ENCODE measurements at regions not wholly inside any gene's neighbourhood (a gene's known extent, or its start where the extent isn't known, plus 50 kb on each side); places are given as distances from the start of the nearest gene placed in this dataset.

DNA sequence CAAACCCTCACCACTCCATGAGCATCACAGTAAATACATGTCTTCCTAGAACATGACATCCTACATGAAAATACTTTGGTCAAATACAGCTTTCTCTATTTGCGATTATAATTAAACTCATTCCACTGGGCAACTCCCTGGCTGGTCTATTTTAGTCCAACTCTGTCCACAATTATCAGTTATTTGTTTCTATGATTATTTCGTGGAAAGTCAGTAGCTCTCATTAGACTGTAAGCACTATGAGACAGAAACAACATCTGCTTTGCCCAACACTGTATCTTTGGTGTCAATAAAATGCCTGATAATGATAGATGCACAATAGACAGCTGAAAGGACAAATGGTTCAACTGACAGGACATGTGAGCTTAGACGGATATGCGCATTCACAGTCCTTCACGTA is 292.0 kb downstream of the KLF12 start:
- Histone ChIP-seq H3K36me3 (ENCODE audit: control insufficient read depth, insufficient read depth, low read length) (no peaks in the 10 kb centered on the region), H3K9ac (ENCODE audit: low read length) (no peak overlapping the region), H3K27me3 (ENCODE audit: control insufficient read depth, insufficient read depth, low read length) (no peaks in the 10 kb centered on the region), H3K4me1 (ENCODE audit: control insufficient read depth, insufficient read depth, low read length) (no peaks in the 10 kb centered on the region), H3K9me3 (ENCODE audit: control insufficient read depth, low read length) (no peaks in the 10 kb centered on the region), H3K4me3 (ENCODE audit: low read length) (no peak overlapping the region)

DNA sequence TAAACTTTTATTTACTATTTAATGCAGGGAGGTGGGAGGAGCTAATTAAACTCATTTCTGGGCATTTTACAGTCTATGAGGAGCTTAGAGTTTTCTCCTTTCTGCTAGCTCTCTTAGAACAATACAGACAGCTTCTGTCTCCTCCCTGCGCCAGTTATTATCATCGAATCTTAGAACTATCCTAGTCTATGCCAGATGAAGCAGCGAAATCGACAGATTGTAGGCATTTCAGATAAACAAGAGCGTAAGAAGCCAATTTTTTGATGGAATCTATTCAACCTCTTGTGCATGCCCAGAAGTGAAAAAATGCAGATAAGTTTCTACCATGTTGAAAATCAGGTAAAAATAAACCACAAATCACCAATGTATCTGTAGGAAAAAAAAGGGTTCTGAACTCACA is 297.1 kb downstream of the KLF12 start:
- H3K4me1 ChIP-seq (ENCODE audit: control insufficient read depth, insufficient read depth, low read length) = no peaks in the 10 kb centered on the region
- no peak overlapping the region for H3K9ac ChIP-seq (ENCODE audit: low read length)
- H3K4me3 ChIP-seq (ENCODE audit: low read length) = no peak overlapping the region
- no peaks in the 10 kb centered on the region for H3K9me3 ChIP-seq (ENCODE audit: control insufficient read depth, low read length)
- no peaks in the 10 kb centered on the region for H3K36me3 ChIP-seq (ENCODE audit: control insufficient read depth, insufficient read depth, low read length)
- no peaks in the 10 kb centered on the region for H3K27me3 ChIP-seq (ENCODE audit: control insufficient read depth, insufficient read depth, low read length)

DNA sequence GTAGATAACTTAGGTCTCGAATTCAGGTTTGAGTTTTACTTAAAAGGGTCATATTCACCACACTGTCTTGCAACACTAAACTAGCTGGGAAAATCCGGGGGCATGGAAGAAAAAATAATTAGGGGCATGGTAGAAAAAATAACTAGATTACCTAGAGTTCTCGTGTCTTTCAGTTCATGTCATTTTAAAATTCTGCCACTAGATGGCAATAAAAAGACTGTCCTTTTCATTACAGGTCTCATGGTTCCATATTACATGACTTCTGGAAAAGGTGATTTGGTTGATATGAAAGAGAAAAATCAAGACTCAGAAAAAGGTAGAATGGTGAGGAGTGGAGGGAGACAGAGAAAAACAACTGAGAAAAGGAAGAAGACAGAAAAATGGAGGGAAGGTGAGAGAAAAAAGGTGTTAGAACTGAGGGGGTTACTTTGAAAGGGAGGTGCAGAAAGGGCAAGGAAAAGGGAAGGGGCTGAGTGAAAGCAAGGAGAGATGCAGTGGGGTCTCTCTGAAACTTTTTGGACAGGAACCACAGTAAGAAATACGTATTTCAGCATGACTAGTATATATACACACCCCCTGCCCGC is 299.0 kb downstream of the KLF12 start:
- no peak overlapping the region for H3K9ac ChIP-seq (ENCODE audit: low read length)
- no peaks in the 10 kb centered on the region for H3K27me3 ChIP-seq (ENCODE audit: control insufficient read depth, insufficient read depth, low read length)
- no peaks in the 10 kb centered on the region for H3K9me3 ChIP-seq (ENCODE audit: control insufficient read depth, low read length)
- no peaks in the 10 kb centered on the region for H3K4me1 ChIP-seq (ENCODE audit: control insufficient read depth, insufficient read depth, low read length)
- H3K4me3 ChIP-seq (ENCODE audit: low read length) = no peak overlapping the region
- H3K36me3 ChIP-seq (ENCODE audit: control insufficient read depth, insufficient read depth, low read length) = no peaks in the 10 kb centered on the region

DNA sequence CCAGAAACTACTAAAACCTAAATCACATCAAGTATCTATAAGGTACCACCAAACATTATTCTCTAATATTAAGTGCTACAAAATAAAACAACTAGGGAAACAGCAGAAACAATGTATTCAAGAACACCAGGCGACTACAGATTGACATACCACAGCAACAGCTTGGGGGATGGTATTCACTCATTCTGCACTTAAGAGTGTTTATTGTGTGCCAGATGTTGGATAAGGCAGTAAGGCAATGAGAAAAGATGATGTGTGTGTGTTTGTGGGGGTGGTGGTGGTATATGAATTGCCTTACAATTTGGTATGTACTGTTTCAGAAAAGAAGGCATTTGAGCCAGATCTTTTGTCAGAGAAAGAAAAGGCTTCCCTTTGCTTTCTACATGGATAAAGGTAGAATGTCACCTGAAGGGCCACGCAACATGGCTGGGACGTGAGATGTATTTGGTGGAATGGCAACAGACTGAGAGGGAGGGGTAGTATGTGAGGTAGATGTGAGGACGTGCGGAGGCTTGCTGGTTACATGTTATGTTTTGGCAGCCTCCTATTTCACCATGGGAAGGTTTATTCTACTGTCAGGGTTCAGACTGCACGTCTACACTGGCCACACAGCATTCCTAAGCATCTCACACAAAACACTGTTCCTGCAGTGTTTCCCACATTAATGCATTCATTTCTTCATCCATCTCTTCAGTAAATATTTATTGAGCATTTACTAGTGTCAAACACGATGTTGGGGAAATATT is 300.7 kb downstream of the KLF12 start:
- no peaks in the 10 kb centered on the region for H3K4me1 ChIP-seq (ENCODE audit: control insufficient read depth, insufficient read depth, low read length)
- H3K27me3 ChIP-seq (ENCODE audit: control insufficient read depth, insufficient read depth, low read length) = no peaks in the 10 kb centered on the region
- H3K9me3 ChIP-seq (ENCODE audit: control insufficient read depth, low read length) = no peaks in the 10 kb centered on the region
- H3K9ac ChIP-seq (ENCODE audit: low read length) = no peak overlapping the region
- no peak overlapping the region for H3K4me3 ChIP-seq (ENCODE audit: low read length)
- H3K36me3 ChIP-seq (ENCODE audit: control insufficient read depth, insufficient read depth, low read length) = no peaks in the 10 kb centered on the region

DNA sequence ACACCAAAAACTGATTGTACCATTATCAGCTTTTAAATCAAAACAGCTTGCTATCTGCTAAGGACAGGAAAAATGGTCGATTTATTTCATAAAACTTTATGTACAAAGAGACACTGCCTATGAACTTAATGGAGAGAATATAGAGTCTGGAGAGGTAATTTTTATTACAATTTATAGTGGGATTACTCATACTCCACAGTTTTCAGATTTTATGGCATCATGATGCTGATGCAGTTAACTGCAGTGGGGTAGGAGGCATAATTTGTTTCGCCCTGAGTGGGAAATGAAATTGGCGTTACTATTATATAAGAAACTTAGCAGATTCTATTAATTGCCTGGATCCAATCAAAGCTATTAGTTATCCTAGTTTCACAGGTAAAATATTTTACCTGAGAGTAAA is 301.4 kb downstream of the KLF12 start:
- Histone ChIP-seq H3K4me1 (ENCODE audit: control insufficient read depth, insufficient read depth, low read length) (no peaks in the 10 kb centered on the region), H3K9me3 (ENCODE audit: control insufficient read depth, low read length) (no peaks in the 10 kb centered on the region), H3K4me3 (ENCODE audit: low read length) (no peak overlapping the region), H3K9ac (ENCODE audit: low read length) (no peak overlapping the region), H3K27me3 (ENCODE audit: control insufficient read depth, insufficient read depth, low read length) (no peaks in the 10 kb centered on the region), H3K36me3 (ENCODE audit: control insufficient read depth, insufficient read depth, low read length) (no peaks in the 10 kb centered on the region)

DNA sequence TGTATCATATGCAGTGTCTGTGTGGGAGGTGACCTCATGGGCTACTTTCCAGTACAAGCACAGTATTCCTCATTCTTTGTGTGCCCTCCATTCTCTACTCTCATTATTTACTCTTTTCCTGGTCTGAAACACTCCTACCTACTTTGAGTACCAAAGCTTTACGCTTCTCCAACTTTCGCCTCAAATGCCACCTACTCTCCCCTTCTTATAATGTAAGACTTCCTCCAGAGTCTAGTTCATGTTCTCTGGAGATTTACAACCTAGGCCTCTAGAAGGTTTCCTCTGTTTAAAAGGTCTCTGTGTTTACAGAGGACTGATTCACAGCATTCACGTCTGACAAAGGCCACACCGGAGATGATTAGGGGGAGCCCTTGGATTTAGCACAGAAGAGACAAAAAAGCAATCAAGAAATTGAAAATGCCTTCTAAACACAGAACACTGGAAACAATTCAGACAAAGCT is 302.0 kb downstream of the KLF12 start:
- Histone ChIP-seq H3K27me3 (ENCODE audit: control insufficient read depth, insufficient read depth, low read length) (no peaks in the 10 kb centered on the region), H3K36me3 (ENCODE audit: control insufficient read depth, insufficient read depth, low read length) (no peaks in the 10 kb centered on the region), H3K4me1 (ENCODE audit: control insufficient read depth, insufficient read depth, low read length) (no peaks in the 10 kb centered on the region), H3K9me3 (ENCODE audit: control insufficient read depth, low read length) (no peaks in the 10 kb centered on the region), H3K9ac (ENCODE audit: low read length) (no peak overlapping the region), H3K4me3 (ENCODE audit: low read length) (no peak overlapping the region)

DNA sequence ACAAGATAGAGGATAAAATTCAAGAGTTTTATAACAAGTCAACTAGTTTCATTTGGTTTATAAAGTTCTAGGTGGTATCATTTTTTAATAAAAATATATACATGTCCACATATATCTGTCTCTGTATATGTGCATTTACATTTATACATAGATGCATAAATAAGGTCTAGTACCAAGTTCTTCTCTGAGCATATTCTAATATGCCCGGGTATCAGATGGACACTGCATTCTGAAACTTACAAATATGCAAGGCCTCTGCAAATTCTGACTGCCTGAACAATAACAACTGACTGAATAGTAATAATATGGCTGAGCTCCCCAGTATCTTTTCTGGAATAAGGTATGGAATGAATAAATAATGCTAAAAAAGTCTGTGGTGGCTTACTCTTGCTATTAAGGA is 304.8 kb downstream of the KLF12 start:
- H3K27me3 ChIP-seq (ENCODE audit: control insufficient read depth, insufficient read depth, low read length) = no peaks in the 10 kb centered on the region
- no peaks in the 10 kb centered on the region for H3K9me3 ChIP-seq (ENCODE audit: control insufficient read depth, low read length)
- no peak overlapping the region for H3K4me3 ChIP-seq (ENCODE audit: low read length)
- H3K36me3 ChIP-seq (ENCODE audit: control insufficient read depth, insufficient read depth, low read length) = no peaks in the 10 kb centered on the region
- H3K4me1 ChIP-seq (ENCODE audit: control insufficient read depth, insufficient read depth, low read length) = no peaks in the 10 kb centered on the region
- no peak overlapping the region for H3K9ac ChIP-seq (ENCODE audit: low read length)

DNA sequence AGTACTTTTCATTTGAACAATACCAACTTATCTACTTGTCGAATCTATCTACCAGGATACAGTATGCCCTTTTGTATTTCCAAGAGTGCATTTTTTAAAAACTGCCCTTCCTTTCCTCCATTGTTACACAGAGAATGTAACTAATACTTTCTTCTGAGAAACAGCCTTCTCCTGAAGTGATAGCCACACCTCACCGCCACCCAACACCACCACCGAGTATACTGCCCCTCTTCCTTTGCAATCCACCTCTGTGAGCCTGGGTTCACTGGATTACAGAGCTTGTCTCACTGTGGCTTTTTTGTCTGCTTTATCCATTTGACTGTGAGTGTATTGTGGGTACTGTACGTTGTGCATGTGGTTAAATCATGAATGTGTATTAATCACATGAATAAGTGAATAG is 305.4 kb downstream of the KLF12 start:
- no peaks in the 10 kb centered on the region for H3K4me1 ChIP-seq (ENCODE audit: control insufficient read depth, insufficient read depth, low read length)
- no peak overlapping the region for H3K4me3 ChIP-seq (ENCODE audit: low read length)
- no peaks in the 10 kb centered on the region for H3K27me3 ChIP-seq (ENCODE audit: control insufficient read depth, insufficient read depth, low read length)
- H3K9ac ChIP-seq (ENCODE audit: low read length) = no peak overlapping the region
- no peaks in the 10 kb centered on the region for H3K9me3 ChIP-seq (ENCODE audit: control insufficient read depth, low read length)
- no peaks in the 10 kb centered on the region for H3K36me3 ChIP-seq (ENCODE audit: control insufficient read depth, insufficient read depth, low read length)

DNA sequence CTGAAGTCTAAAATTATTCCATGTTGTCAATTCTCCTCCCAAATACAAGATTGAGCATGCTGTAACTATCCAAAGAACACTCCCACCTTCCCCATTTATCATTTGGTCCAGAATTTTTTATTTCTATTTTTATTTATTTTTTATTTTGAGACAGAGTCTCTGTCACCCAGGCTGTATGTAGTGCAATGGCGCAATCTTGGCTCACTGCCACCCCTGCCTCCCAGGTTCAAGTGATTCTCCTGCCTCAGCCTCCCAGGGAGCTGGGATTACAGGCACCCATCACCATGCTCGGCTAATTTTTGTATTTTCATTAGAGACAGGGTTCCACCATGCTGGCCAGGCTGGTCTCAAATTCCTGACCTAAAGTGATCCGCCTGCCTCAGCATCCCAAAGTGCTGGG is 306.8 kb downstream of the KLF12 start:
- Histone ChIP-seq H3K27me3 (ENCODE audit: control insufficient read depth, insufficient read depth, low read length) (no peaks in the 10 kb centered on the region), H3K4me3 (ENCODE audit: low read length) (no peak overlapping the region), H3K4me1 (ENCODE audit: control insufficient read depth, insufficient read depth, low read length) (no peaks in the 10 kb centered on the region), H3K9me3 (ENCODE audit: control insufficient read depth, low read length) (no peaks in the 10 kb centered on the region), H3K9ac (ENCODE audit: low read length) (no peak overlapping the region), H3K36me3 (ENCODE audit: control insufficient read depth, insufficient read depth, low read length) (no peaks in the 10 kb centered on the region)

DNA sequence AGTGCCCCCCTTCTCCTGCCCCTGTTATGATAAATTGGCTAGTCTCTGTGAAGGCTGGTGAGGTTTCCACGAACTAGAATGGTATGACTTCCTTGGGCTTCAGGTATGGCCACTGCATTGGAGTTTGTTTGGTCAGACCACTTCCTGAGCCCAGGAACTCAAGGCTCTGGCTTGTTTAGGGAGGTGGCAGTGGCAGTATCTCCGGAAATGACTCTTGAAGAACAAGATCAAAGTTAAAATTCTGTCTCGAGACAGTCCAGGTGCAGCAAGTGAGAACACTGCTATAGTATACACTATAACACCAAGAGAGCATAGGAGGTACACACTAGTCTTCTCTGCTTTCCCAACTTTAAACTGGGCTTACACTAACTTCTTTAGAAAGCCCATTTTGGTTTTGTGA is 309.1 kb downstream of the KLF12 start:
- H3K4me1 ChIP-seq (ENCODE audit: control insufficient read depth, insufficient read depth, low read length) = no peaks in the 10 kb centered on the region
- H3K27me3 ChIP-seq (ENCODE audit: control insufficient read depth, insufficient read depth, low read length) = no peaks in the 10 kb centered on the region
- no peak overlapping the region for H3K4me3 ChIP-seq (ENCODE audit: low read length)
- H3K9ac ChIP-seq (ENCODE audit: low read length) = no peak overlapping the region
- H3K36me3 ChIP-seq (ENCODE audit: control insufficient read depth, insufficient read depth, low read length) = no peaks in the 10 kb centered on the region
- H3K9me3 ChIP-seq (ENCODE audit: control insufficient read depth, low read length) = no peaks in the 10 kb centered on the region

DNA sequence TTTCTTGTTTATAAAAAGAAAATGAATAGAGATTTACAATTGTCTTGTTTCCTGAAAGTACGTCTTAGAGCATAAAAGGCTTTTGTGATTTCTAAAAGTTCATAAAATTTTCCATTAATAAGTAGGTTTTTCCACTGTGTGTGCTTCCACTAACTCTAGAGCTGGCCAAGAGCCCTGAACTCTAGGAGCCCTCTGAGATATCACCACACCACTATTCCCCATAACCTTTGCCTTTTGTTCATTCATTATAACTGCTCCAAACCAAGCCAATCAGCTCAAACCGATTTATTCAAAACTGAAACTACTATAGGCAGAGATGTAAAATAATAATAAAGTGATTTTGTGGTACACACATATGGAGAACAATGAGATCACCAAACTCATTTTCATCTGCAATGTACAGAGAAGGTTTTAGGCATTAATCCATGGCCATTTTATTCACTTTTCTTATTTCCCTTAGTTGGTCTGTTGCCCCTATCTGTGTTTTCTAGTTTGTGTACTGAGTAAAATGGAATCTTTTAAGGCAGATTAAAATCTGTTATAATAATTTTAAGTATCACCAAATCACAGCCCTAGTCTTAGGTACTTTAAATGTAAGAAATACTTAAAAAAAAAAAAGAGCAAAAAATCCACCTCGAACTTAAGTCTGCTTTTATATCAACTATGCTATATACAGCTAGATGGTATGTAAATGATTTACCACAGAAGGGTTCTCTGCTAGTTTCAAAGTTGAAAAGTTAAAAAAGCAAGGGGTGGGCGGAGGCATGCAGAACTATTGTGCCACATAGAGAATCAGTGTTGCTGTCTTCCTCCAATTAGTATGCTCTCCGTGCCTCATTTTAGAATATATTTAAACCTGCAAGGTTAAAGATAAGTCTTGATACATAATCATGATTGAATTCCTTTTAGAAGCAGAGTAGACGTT is 311.3 kb downstream of the KLF12 start:
- no peak overlapping the region for H3K4me3 ChIP-seq (ENCODE audit: low read length)
- H3K4me1 ChIP-seq (ENCODE audit: control insufficient read depth, insufficient read depth, low read length) = no peaks in the 10 kb centered on the region
- no peak overlapping the region for H3K9ac ChIP-seq (ENCODE audit: low read length)
- H3K9me3 ChIP-seq (ENCODE audit: control insufficient read depth, low read length) = no peaks in the 10 kb centered on the region
- no peaks in the 10 kb centered on the region for H3K27me3 ChIP-seq (ENCODE audit: control insufficient read depth, insufficient read depth, low read length)
- no peaks in the 10 kb centered on the region for H3K36me3 ChIP-seq (ENCODE audit: control insufficient read depth, insufficient read depth, low read length)

DNA sequence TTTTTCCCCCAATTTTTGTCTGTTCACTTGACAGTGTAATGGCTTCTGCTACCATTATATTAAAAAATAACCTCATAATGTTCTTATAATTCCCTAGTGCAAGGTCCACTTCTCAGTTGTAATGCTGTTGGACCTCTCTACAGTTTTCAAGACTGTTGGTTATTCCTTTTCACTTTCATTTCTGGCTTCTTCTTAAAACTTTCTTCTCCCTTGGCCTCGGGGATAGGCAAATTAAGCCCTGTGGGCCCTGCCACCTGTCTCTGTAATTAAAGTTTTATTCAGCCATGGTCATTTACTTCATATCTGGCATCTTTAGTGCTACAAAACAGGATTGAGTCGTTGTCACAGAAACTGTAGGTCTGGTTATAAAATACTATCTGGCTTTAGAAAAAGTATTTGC is 313.5 kb downstream of the KLF12 start:
- Histone ChIP-seq H3K9ac (ENCODE audit: low read length) (no peak overlapping the region), H3K9me3 (ENCODE audit: control insufficient read depth, low read length) (no peaks in the 10 kb centered on the region), H3K4me3 (ENCODE audit: low read length) (no peak overlapping the region), H3K36me3 (ENCODE audit: control insufficient read depth, insufficient read depth, low read length) (no peaks in the 10 kb centered on the region), H3K4me1 (ENCODE audit: control insufficient read depth, insufficient read depth, low read length) (no peaks in the 10 kb centered on the region), H3K27me3 (ENCODE audit: control insufficient read depth, insufficient read depth, low read length) (no peaks in the 10 kb centered on the region)
